Retinal pigment epithelial cell (primary cell): ENCODE measurements at regions not wholly inside any gene's neighbourhood (a gene's known extent, or its start where the extent isn't known, plus 50 kb on each side); places are given as distances from the start of the nearest gene placed in this dataset.

Experiments used
- DNase-seq: peaks from one replicate; pipeline ENCODE4 v3.0.0-alpha.2; 2010; ENCODE audit warnings: low read depth
- H3K4me3 ChIP-seq: 2 replicates; pipeline ENCODE4 v1.5.1; 2011; ENCODE audit warnings: mild to moderate bottlenecking, low read length, control low read depth, moderate library complexity
- CTCF ChIP-seq: conservative IDR thresholded peaks from 2 replicates; pipeline ENCODE4 v1.5.1; 2011; ENCODE audit warnings: low read depth, low read length, control low read depth, inconsistent platforms

- DNase-seq, result no peak
- TF ChIP-seq CTCF, result no peak
- no peak overlapping the region for H3K4me3 ChIP-seq
Observed at GRCh38 chr6:149168968-149169367, 148.5 kb upstream of the TAB2 start.

GRCh38 chr6:149169761-149170511 lies 147.6 kb upstream of the TAB2 start:
- no peak for DNase-seq
- no peak overlapping the region for H3K4me3 ChIP-seq
- no peak for TF ChIP-seq CTCF

- no peak for TF ChIP-seq CTCF
- no peak for DNase-seq
- H3K4me3 ChIP-seq, result no peak overlapping the region
Observed at GRCh38 chr6:149170564-149171452, 146.7 kb upstream of the TAB2 start.

GRCh38 chr6:149173222-149173621 lies 144.3 kb upstream of the TAB2 start:
- DNase-seq, result no peak
- no peak for TF ChIP-seq CTCF
- H3K4me3 ChIP-seq, result no peak overlapping the region

GRCh38 chr6:149174962-149175361 lies 142.6 kb upstream of the TAB2 start:
- DNase-seq, result no peak
- no peak for TF ChIP-seq CTCF
- no peak overlapping the region for H3K4me3 ChIP-seq

- DNase-seq, result no peak
- no peak for TF ChIP-seq CTCF
- H3K4me3 ChIP-seq, result no peak overlapping the region
Observed at GRCh38 chr6:149176971-149177667, 140.4 kb upstream of the TAB2 start.
